NCI-H187 treated with DMSO at 0.1 percent for 48 hours (cell line): ENCODE measurements at regions not wholly inside any gene's neighbourhood (a gene's known extent, or its start where the extent isn't known, plus 50 kb on each side); places are given as distances from the start of the nearest gene placed in this dataset.
"Not testable (repeated sequence)": the region's sequence is repeated elsewhere in the genome, so short reads cannot be mapped to it uniquely, and the experiment has no call there.

ENCODE experiments used
- DNase-seq: peaks from one replicate; lab custom pipeline; 2025; lab: John Stamatoyannopoulos, UW

- no peak for DNase-seq
Measured at GRCh38 chr11:134944131-134944530, 532.1 kb upstream of the B3GAT1 start.

GRCh38 chr11:134943544-134943943, 531.5 kb upstream of the B3GAT1 start:
- DNase-seq, result no peak

GRCh38 chr11:134942681-134943080, 530.6 kb upstream of the B3GAT1 start:
- no peak for DNase-seq

GRCh38 chr11:134941936-134942600, 530.0 kb upstream of the B3GAT1 start:
- DNase-seq, result not testable (repeated sequence)

GRCh38 chr11:134941326-134941725, 529.3 kb upstream of the B3GAT1 start:
- DNase-seq, result no peak

- DNase-seq, result no peak
Measured at GRCh38 chr11:134940441-134941126, 528.5 kb upstream of the B3GAT1 start.

GRCh38 chr11:134939905-134940304, 527.9 kb upstream of the B3GAT1 start:
- DNase-seq, result no peak

GRCh38 chr11:134939031-134939430, 527.0 kb upstream of the B3GAT1 start:
- DNase-seq, result no peak

- DNase-seq, result no peak
Measured at GRCh38 chr11:134938212-134938611, 526.2 kb upstream of the B3GAT1 start.

- DNase-seq, result not testable (repeated sequence)
Measured at GRCh38 chr11:134937193-134937592, 525.2 kb upstream of the B3GAT1 start.

GRCh38 chr11:134932761-134933160, 520.7 kb upstream of the B3GAT1 start:
- DNase-seq, result no peak

- DNase-seq, result no peak
Measured at GRCh38 chr11:134925432-134925831, 513.4 kb upstream of the B3GAT1 start.

- no peak for DNase-seq
Measured at GRCh38 chr11:134923441-134923840, 511.4 kb upstream of the B3GAT1 start.

- DNase-seq, result no peak
Measured at GRCh38 chr11:134921938-134922337, 509.9 kb upstream of the B3GAT1 start.

- no peak for DNase-seq
Measured at GRCh38 chr11:134920851-134921608, 509.0 kb upstream of the B3GAT1 start.

GRCh38 chr11:134916421-134917213, 504.6 kb upstream of the B3GAT1 start:
- peak; percentile 50 for DNase-seq

GRCh38 chr11:134915881-134916280, 503.8 kb upstream of the B3GAT1 start:
- DNase-seq, result no peak

- no peak for DNase-seq
Measured at GRCh38 chr11:134915212-134915611, 503.2 kb upstream of the B3GAT1 start.

GRCh38 chr11:134913999-134914590, 502.1 kb upstream of the B3GAT1 start:
- DNase-seq, result no peak

GRCh38 chr11:134913391-134913790, 501.3 kb upstream of the B3GAT1 start:
- DNase-seq, result no peak

GRCh38 chr11:134911514-134912180, 499.6 kb upstream of the B3GAT1 start:
- no peak for DNase-seq
